Neuronal stem cell (in vitro differentiated cells): ENCODE measurements at regions not wholly inside any gene's neighbourhood (a gene's known extent, or its start where the extent isn't known, plus 50 kb on each side); places are given as distances from the start of the nearest gene placed in this dataset.

ENCODE experiments used
- DNase-seq: peaks from one replicate; pipeline ENCODE4 v3.0.0-alpha.2; 2013; ENCODE audit warnings: low spot score
- H2AFZ ChIP-seq: one replicate; pipeline ENCODE4 v1.6.1; 2013; ENCODE audit warnings: mild to moderate bottlenecking, low read length, inconsistent platforms
- H2AK5ac ChIP-seq: 2 replicates; pipeline ENCODE4 v1.6.1; 2013; ENCODE audit warnings: low read depth, mild to moderate bottlenecking, inconsistent platforms, low read length, moderate library complexity, mixed read lengths
- H2BK120ac ChIP-seq: 2 replicates; pipeline ENCODE4 v1.6.1; 2013; ENCODE audit warnings: low read depth, mild to moderate bottlenecking, inconsistent platforms, low read length, moderate library complexity, mixed read lengths
- H2BK12ac ChIP-seq: one replicate; pipeline ENCODE4 v1.6.1; 2013; ENCODE audit warnings: low read length, inconsistent platforms
- H2BK15ac ChIP-seq: 2 replicates; pipeline ENCODE4 v1.6.1; 2013; ENCODE audit warnings: mild to moderate bottlenecking, low read length, inconsistent platforms, mixed read lengths
- H2BK5ac ChIP-seq: one replicate; pipeline ENCODE4 v1.6.1; 2013; ENCODE audit warnings: inconsistent platforms, mild to moderate bottlenecking, low read length, moderate library complexity
- H3K14ac ChIP-seq: one replicate; pipeline ENCODE4 v1.6.1; 2013; ENCODE audit warnings: low read length, inconsistent platforms
- H3K18ac ChIP-seq: 2 replicates; pipeline ENCODE4 v1.6.1; 2013; ENCODE audit warnings: low read length, inconsistent platforms
- H3K23ac ChIP-seq: 2 replicates; pipeline ENCODE4 v1.6.1; 2013; ENCODE audit warnings: low read depth, mild to moderate bottlenecking, mixed read lengths, low read length, inconsistent platforms; ENCODE audit not compliant: poor library complexity
- H3K27ac ChIP-seq: replicated peaks from 3 replicates; pipeline ENCODE4 v1.5.1; 2013; ENCODE audit warnings: low read length, inconsistent platforms
- H3K27me3 ChIP-seq, 3 experiments: 2 replicates each; pipeline ENCODE4 v1.6.1; 2013; ENCODE audit warnings: low read length in 3 of 3, mild to moderate bottlenecking in 2 of 3, inconsistent platforms in 1 of 3, low read depth in 1 of 3, mixed read lengths in 1 of 3, moderate library complexity in 1 of 3; ENCODE audit not compliant: control insufficient read depth in 3 of 3, insufficient read depth in 3 of 3
- H3K36me3 ChIP-seq, 2 donors: replicated peaks in 1 of 2; 2 replicates each; pipeline ENCODE4 v1.6.1; 2013; ENCODE audit warnings: low read length in 2 of 2; ENCODE audit not compliant: control insufficient read depth in 2 of 2, insufficient read depth in 2 of 2
- H3K4ac ChIP-seq: 2 replicates; pipeline ENCODE4 v1.6.1; 2013; ENCODE audit warnings: inconsistent platforms, mild to moderate bottlenecking, low read length, moderate library complexity
- H3K4me1 ChIP-seq, 2 donors: 1 replicate in 1 of 2; 2 replicates in 1 of 2; pipeline ENCODE4 v1.6.1; 2013; ENCODE audit warnings: low read length in 2 of 2, low read depth in 1 of 2; ENCODE audit not compliant: control insufficient read depth in 2 of 2, insufficient read depth in 1 of 2
- H3K4me2 ChIP-seq: one replicate; pipeline ENCODE4 v1.6.1; 2013; ENCODE audit warnings: mild to moderate bottlenecking, low read length, inconsistent platforms; ENCODE audit not compliant: insufficient read depth, poor library complexity, severe bottlenecking
- H3K4me3 ChIP-seq, 2 donors: 2 replicates each; pipeline ENCODE4 v1.5.1; 2013; ENCODE audit warnings: low read length in 2 of 2, mild to moderate bottlenecking in 2 of 2, inconsistent platforms in 1 of 2, moderate library complexity in 1 of 2
- H3K79me1 ChIP-seq: one replicate; pipeline ENCODE4 v1.6.1; 2013; ENCODE audit warnings: low read depth, mild to moderate bottlenecking, inconsistent platforms, low read length, moderate library complexity
- H3K9ac ChIP-seq: one replicate; pipeline ENCODE4 v1.6.1; 2013; ENCODE audit warnings: mild to moderate bottlenecking, low read depth, low read length, inconsistent platforms; ENCODE audit not compliant: poor library complexity
- H3K9me3 ChIP-seq, 2 donors: replicated peaks in 1 of 2; 2 replicates each; pipeline versions ENCODE3 to v1.6.1; 2013; ENCODE audit warnings: low read length in 2 of 2, mild to moderate bottlenecking in 2 of 2, inconsistent platforms in 1 of 2, low read depth in 1 of 2, mixed read lengths in 1 of 2, moderate library complexity in 1 of 2; ENCODE audit not compliant: control insufficient read depth in 2 of 2, insufficient read depth in 1 of 2
- H4K8ac ChIP-seq: one replicate; pipeline ENCODE4 v1.6.1; 2013; ENCODE audit warnings: low read depth, mild to moderate bottlenecking, inconsistent platforms, low read length, moderate library complexity
- H4K91ac ChIP-seq: one replicate; pipeline ENCODE4 v1.6.1; 2013; ENCODE audit warnings: low read length, low read depth, mild to moderate bottlenecking, inconsistent platforms; ENCODE audit not compliant: poor library complexity
- WGBS, 2 donors: extraction: QIAGEN DNeasy Blood & Tissue Kit; methylation state at CpG; one replicate each; pipeline ENCODE4 v1.1.7; 2013; ENCODE audit warnings: missing lambda C conversion rate in 2 of 2, mixed read lengths in 1 of 2; ENCODE audit not compliant: insufficient read length in 2 of 2, insufficient replicate concordance in 1 of 2; ENCODE audit errors: extremely low coverage in 2 of 2; 5-methylcytosine and 5-hydroxymethylcytosine counted together

DNA sequence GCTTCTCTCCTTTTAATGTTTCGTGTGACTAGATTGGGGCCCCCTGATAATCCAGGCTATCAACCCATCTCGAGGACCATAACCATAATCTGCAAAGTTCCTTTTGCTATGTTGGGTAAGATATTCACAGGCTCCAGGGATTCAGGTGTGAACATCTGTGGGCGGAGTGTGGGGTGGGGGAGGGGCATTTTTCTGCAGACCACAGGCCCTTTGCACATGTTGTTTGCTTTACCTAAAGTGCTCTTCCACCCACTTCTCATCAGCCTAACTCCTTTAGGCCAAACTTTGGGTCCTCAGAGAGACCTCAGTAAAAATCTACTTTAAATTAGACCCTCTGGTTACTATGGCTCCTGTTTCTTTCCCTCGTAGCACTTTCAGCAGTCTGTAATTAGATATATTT is 284.4 kb downstream of the WDR11 start:
- no peak for DNase-seq
- no peak overlapping the region for H3K4me2 ChIP-seq
- no peak overlapping the region for H2BK120ac ChIP-seq
- no peaks in the 10 kb centered on the region for H3K79me1 ChIP-seq
- no peak overlapping the region for H3K14ac ChIP-seq
- peaks cover 0 to 1% of the 10 kb centered on the region in 2 donors for H3K9me3 ChIP-seq
- H3K27ac ChIP-seq, result no peak overlapping the region
- no peaks in the 10 kb centered on the region for H3K27me3 ChIP-seq
- no peak overlapping the region for H3K9ac ChIP-seq
- WGBS, 2 donors, result no CpG with 5 or more reads among the region's 4 CpGs
- H3K4me3 ChIP-seq, result no peak overlapping the region
- H3K4ac ChIP-seq, result no peak overlapping the region
- H2BK15ac ChIP-seq, result no peak overlapping the region
- no peak overlapping the region for H2BK5ac ChIP-seq
- no peak overlapping the region for H2AFZ ChIP-seq
- no peak overlapping the region for H3K23ac ChIP-seq
- peaks cover 0 to 7% of the 10 kb centered on the region in 2 donors for H3K4me1 ChIP-seq
- no peak overlapping the region for H4K8ac ChIP-seq
- no peak overlapping the region for H3K18ac ChIP-seq
- H3K36me3 ChIP-seq, result no peaks in the 10 kb centered on the region
- H2BK12ac ChIP-seq, result no peak overlapping the region
- no peak overlapping the region for H2AK5ac ChIP-seq
- no peak overlapping the region for H4K91ac ChIP-seq

DNA sequence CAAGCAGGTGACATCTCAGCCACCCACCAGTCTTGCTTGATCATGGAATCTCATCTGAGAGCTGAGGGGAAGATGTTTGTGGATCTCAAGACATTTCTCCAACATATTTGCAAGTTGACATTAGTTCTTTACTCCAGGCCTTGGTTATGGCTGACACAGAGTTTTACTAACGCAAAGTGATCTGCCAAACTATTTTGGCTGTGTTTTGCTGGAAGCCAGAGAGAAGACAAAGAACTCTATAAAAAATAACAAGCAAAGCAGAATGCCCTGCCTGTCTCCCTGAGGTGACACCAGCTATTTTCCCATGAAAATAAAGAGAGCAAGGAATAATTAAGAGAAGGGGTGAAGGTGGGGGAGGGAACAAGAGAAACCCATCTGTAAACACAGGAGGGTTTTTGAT is 286.4 kb downstream of the WDR11 start:
- Histone ChIP-seq H3K18ac (no peak overlapping the region), H3K4me1 (peaks cover 0 to 7% of the 10 kb centered on the region in 2 donors), H3K4me2 (no peak overlapping the region), H3K9me3 (peaks cover 0 to 2% of the 10 kb centered on the region in 2 donors), H3K27me3 (no peaks in the 10 kb centered on the region), H2BK15ac (no peak overlapping the region), H3K9ac (no peak overlapping the region), H2AFZ (no peak overlapping the region), H2BK5ac (no peak overlapping the region), H3K14ac (no peak overlapping the region), H4K91ac (no peak overlapping the region), H3K36me3 (no peaks in the 10 kb centered on the region), H3K4ac (no peak overlapping the region), H2BK12ac (no peak overlapping the region), H3K4me3 (no peak overlapping the region), H3K79me1 (no peaks in the 10 kb centered on the region), H3K27ac (no peak overlapping the region), H2BK120ac (no peak overlapping the region), H3K23ac (no peak overlapping the region), H4K8ac (no peak overlapping the region), H2AK5ac (no peak overlapping the region)
- DNase-seq, result no peak
- WGBS, 2 donors, result no CpG with 5 or more reads among the region's 1 CpG

DNA sequence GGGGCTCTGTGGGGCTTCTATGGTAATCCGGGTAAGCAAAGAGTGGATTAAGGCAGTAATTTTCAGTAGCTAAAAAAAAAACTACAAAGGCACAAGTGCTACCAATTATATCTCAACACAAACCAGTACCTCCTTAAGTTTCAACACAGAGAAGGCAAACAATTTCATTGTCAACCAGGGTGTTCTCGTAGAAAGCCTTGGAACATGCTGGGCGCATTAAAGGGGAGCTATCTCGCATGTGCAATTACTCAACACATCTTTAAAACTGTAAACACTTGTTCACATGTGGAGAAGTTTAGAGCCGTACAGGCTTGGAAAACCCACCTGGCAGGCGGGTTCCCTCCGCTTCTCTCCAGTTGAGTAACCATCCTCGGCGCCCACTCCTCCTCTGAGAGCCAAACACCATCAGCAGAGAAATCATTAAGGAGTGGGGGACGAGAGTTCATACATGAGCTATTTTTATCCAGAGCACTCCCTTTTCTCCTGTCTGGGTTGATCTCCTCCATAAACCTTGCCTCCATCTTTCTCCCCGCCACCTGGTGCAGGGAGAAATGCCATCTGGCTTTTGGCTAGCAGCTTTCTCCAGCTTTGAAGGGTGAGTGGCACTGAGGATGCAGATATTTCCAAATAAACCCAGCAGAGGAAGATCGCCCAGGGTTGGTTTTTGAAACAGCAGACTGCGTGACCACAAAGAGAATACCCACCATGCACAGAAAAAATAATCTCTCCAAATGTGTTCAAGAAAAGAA is 287.1 kb downstream of the WDR11 start:
- no peak overlapping the region for H3K18ac ChIP-seq
- H4K91ac ChIP-seq, result no peak overlapping the region
- H3K23ac ChIP-seq, result no peak overlapping the region
- H2BK5ac ChIP-seq, result no peak overlapping the region
- no peak overlapping the region for H2BK12ac ChIP-seq
- no peaks in the 10 kb centered on the region for H3K36me3 ChIP-seq
- H3K27ac ChIP-seq, result no peak overlapping the region
- WGBS, 2 donors, result no CpG with 5 or more reads among the region's 13 CpGs
- H2BK15ac ChIP-seq, result no peak overlapping the region
- no peak overlapping the region for H3K4ac ChIP-seq
- no peak for DNase-seq
- no peak overlapping the region for H4K8ac ChIP-seq
- H3K4me1 ChIP-seq, result peaks cover 0 to 7% of the 10 kb centered on the region in 2 donors
- no peak overlapping the region for H3K4me3 ChIP-seq
- H2AK5ac ChIP-seq, result no peak overlapping the region
- no peak overlapping the region for H3K9ac ChIP-seq
- peaks cover 0 to 2% of the 10 kb centered on the region in 2 donors for H3K9me3 ChIP-seq
- no peak overlapping the region for H3K14ac ChIP-seq
- no peaks in the 10 kb centered on the region for H3K79me1 ChIP-seq
- H3K27me3 ChIP-seq, result no peaks in the 10 kb centered on the region
- H2BK120ac ChIP-seq, result no peak overlapping the region
- H2AFZ ChIP-seq, result no peak overlapping the region
- H3K4me2 ChIP-seq, result no peak overlapping the region

DNA sequence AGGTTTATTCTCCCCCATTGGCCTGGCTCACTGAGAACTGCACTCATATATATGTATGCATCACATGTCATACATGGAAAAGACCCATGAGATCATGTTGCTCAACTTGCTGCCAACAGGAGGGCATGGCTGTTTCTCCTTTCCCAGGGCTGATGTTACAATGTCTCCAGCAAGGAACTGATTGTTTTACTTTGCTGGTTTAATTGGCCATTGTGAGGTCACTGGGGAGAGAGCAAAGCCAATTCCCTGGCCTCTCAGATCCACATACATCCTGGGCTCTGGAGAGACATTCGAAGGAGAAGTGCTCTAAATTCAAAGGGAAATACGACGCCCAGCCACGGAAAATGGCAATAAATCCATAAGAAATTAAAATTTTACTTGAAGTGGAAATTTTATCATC is 287.8 kb downstream of the WDR11 start:
- Histone ChIP-seq H2BK12ac (no peak overlapping the region), H3K4me3 (no peak overlapping the region), H3K14ac (no peak overlapping the region), H3K27me3 (no peaks in the 10 kb centered on the region), H3K36me3 (no peaks in the 10 kb centered on the region), H4K91ac (no peak overlapping the region), H3K9me3 (peaks cover 0 to 2% of the 10 kb centered on the region in 2 donors), H3K4me1 (peaks cover 0 to 7% of the 10 kb centered on the region in 2 donors), H3K18ac (no peak overlapping the region), H3K4ac (no peak overlapping the region), H3K9ac (no peak overlapping the region), H3K4me2 (no peak overlapping the region), H3K23ac (no peak overlapping the region), H3K27ac (no peak overlapping the region), H2AK5ac (no peak overlapping the region), H3K79me1 (no peaks in the 10 kb centered on the region), H4K8ac (no peak overlapping the region), H2BK5ac (no peak overlapping the region), H2BK15ac (no peak overlapping the region), H2AFZ (no peak overlapping the region), H2BK120ac (no peak overlapping the region)
- no peak for DNase-seq
- WGBS, 2 donors, result no CpG with 5 or more reads among the region's 4 CpGs
